ENCODE measurements at regions not wholly inside any gene's neighbourhood (a gene's known extent, or its start where the extent isn't known, plus 50 kb on each side); places are given as distances from the start of the nearest gene placed in this dataset.

DNA sequence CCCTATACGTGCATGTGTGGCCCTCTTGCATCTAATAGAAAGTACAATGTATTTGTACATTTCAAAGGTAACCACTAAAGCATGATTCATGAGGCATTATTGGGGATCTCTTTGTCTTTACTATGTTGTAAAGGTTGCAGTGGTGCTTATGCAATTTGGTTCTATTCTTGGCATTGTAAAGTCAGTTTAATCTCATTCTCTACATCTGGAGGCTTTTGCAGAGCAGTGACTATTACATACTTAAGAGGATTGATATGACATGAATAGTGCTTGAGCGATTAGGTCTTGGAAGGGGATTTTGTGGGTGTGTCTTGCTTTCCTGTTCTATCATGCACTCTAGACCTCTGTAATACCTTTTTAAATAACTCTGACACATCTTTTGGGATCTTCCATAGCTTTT lies 610.0 kb downstream of the EFNB2 start:
- no peak for DNase-seq (ENCODE audit: low read depth)
- H3K4me3 ChIP-seq (ENCODE audit: low read depth, low read length), result no peak overlapping the region
- TF ChIP-seq, protein P1, sequence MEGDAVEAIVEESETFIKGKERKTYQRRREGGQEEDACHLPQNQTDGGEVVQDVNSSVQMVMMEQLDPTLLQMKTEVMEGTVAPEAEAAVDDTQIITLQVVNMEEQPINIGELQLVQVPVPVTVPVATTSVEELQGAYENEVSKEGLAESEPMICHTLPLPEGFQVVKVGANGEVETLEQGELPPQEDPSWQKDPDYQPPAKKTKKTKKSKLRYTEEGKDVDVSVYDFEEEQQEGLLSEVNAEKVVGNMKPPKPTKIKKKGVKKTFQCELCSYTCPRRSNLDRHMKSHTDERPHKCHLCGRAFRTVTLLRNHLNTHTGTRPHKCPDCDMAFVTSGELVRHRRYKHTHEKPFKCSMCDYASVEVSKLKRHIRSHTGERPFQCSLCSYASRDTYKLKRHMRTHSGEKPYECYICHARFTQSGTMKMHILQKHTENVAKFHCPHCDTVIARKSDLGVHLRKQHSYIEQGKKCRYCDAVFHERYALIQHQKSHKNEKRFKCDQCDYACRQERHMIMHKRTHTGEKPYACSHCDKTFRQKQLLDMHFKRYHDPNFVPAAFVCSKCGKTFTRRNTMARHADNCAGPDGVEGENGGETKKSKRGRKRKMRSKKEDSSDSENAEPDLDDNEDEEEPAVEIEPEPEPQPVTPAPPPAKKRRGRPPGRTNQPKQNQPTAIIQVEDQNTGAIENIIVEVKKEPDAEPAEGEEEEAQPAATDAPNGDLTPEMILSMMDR (IDR thresholded peaks at IDR 0.05; ENCODE audit: low read depth, low read length), result no peak
- TF ChIP-seq, protein P2, sequence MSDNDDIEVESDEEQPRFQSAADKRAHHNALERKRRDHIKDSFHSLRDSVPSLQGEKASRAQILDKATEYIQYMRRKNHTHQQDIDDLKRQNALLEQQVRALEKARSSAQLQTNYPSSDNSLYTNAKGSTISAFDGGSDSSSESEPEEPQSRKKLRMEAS (IDR thresholded peaks at IDR 0.05; ENCODE audit: low read depth, low read length), result no peak
- TF ChIP-seq MYC (IDR thresholded peaks at IDR 0.05; ENCODE audit: low read depth, low read length), result no peak
- TF ChIP-seq POLR2A (IDR thresholded peaks at IDR 0.05; ENCODE audit: extremely low read depth, insufficient read length), result no peak

DNA sequence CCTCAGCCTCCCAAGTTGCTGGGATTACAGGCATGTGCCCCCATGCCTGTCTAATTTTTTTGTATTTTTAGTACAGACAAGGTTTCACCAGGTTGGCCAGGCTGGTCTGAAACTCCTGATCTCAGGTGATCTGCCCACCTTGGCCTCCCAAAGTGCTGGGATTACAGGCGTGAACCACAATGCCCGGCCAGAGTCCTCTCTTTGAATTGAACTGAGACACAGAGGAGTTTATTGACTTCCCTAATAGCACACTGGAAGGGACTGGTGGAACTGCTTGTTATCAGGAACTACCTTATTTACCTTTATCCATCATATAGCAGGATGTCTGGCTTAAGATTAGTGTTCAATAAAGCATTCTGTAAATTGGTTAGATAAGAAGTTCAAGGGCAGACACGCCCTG lies 613.8 kb downstream of the EFNB2 start:
- H3K4me3 ChIP-seq (ENCODE audit: low read depth, low read length), result no peak overlapping the region
- TF ChIP-seq MYC (IDR thresholded peaks at IDR 0.05; ENCODE audit: low read depth, low read length) (no peak), POLR2A (IDR thresholded peaks at IDR 0.05; ENCODE audit: extremely low read depth, insufficient read length) (no peak)
- TF ChIP-seq, protein P1 (IDR thresholded peaks at IDR 0.05; ENCODE audit: low read depth, low read length), result no peak
- TF ChIP-seq, protein P2 (IDR thresholded peaks at IDR 0.05; ENCODE audit: low read depth, low read length), result no peak
- no peak for DNase-seq (ENCODE audit: low read depth)

DNA sequence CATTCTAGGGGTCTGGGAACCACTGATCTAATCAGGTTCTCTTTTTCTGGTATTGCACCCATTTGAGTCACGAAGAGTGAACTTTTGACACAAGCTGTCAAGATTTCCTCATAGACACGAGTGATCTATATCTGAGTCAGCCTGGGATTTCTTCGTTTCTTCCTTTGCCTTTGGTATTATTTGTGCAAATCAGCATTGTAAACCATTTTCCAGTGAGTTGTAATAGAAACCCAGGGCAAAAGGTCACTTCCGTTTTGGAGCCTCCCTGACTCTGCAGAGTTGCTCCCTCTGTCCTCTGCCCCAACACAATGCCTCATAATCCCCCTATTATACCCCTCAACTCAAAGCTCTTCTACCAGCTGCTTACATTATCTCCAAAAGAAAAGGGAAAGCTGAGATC lies 615.1 kb downstream of the EFNB2 start:
- H3K4me3 ChIP-seq (ENCODE audit: low read depth, low read length), result no peak overlapping the region
- TF ChIP-seq MYC (IDR thresholded peaks at IDR 0.05; ENCODE audit: low read depth, low read length) (no peak), POLR2A (IDR thresholded peaks at IDR 0.05; ENCODE audit: extremely low read depth, insufficient read length) (no peak)
- TF ChIP-seq, protein P1 (IDR thresholded peaks at IDR 0.05; ENCODE audit: low read depth, low read length), result no peak
- TF ChIP-seq, protein P2 (IDR thresholded peaks at IDR 0.05; ENCODE audit: low read depth, low read length), result no peak
- peak; percentile 64 for DNase-seq (ENCODE audit: low read depth)

DNA sequence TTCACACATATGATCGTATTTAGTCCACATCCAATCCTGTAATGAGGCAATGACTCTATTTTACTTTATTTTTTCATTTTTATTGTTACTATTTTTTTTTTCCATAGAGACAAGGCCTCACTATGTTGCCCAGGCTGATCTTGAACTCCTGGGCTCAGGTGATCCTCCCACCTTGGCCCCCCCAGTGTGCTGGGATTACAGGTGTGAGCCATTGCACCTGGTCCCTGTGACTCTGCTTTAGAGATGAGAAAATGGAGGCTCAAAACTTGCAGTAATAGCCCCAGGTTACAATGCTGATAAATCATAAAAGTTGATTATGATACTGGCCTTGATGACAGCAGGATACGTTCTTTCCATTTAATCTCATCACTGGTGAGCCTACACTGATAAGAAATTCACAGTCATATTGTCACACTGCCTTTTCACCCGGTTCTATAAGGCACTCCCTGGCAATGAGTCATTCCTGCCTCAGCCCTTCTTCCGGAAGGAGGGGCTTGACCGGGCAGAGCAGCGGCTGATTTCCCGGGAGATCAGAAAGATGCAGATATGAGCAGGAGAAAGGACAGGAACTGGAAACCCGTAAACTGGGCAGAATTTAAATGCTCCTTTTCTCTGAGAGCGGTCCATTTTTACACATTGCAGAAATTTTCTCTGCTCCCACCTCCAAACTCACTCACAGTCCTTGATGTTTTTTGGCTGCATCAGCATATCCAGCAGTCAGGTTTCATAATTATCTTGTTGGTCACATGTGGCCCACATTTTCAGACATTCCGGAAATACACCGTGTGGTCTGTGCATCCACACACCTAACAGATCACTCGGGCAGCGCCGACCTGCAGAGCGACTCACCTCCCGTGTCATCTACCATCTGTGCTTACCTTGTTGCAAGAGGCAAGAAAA lies 616.4 kb downstream of the EFNB2 start:
- DNase-seq (ENCODE audit: low read depth), result peak; percentile 74
- TF ChIP-seq POLR2A (IDR thresholded peaks at IDR 0.05; ENCODE audit: extremely low read depth, insufficient read length), result no peak
- TF ChIP-seq MYC (IDR thresholded peaks at IDR 0.05; ENCODE audit: low read depth, low read length), result no peak
- TF ChIP-seq, protein P2 (IDR thresholded peaks at IDR 0.05; ENCODE audit: low read depth, low read length), result no peak
- TF ChIP-seq, protein P1 (IDR thresholded peaks at IDR 0.05; ENCODE audit: low read depth, low read length), result no peak
- no peak overlapping the region for H3K4me3 ChIP-seq (ENCODE audit: low read depth, low read length)

DNA sequence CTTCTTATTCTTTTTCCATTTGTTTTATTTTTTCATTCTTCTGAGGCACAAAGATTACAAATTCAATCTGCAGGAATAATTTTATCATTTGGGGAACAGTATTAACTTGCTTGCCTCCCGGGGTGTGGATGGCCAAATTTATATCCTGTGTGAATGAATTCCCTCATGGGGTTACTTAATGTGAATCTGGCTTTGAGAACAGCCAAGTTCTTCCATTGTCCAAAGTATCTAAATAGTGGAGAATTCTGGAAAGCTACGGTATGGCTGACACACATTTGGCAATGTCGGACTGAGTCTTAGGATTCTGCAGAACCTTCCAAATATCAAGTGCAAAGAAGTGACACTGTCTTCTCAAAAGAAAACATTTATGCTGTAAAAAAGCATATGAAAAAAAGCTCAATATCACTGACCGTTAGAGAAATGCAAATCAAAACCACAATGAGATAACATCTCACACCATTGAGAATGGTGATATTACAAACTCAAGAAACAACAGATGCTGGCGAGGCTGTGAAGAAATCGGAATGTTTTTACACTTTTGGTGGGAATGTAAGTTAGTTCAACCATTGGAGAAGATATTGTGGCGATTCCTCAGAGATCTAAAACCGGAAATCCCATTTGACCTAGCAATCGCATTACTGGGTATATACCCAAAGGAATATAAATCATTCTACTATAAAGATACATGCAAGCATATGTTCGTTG lies 620.2 kb downstream of the EFNB2 start:
- TF ChIP-seq POLR2A (IDR thresholded peaks at IDR 0.05; ENCODE audit: extremely low read depth, insufficient read length) (no peak), MYC (IDR thresholded peaks at IDR 0.05; ENCODE audit: low read depth, low read length) (no peak)
- TF ChIP-seq, protein P1 (IDR thresholded peaks at IDR 0.05; ENCODE audit: low read depth, low read length), result no peak
- TF ChIP-seq, protein P2 (IDR thresholded peaks at IDR 0.05; ENCODE audit: low read depth, low read length), result no peak
- H3K4me3 ChIP-seq (ENCODE audit: low read depth, low read length), result no peak overlapping the region
- no peak for DNase-seq (ENCODE audit: low read depth)

Measured in NB4 (cell line).